B cell (primary cell): ENCODE measurements at regions not wholly inside any gene's neighbourhood (a gene's known extent, or its start where the extent isn't known, plus 50 kb on each side); places are given as distances from the start of the nearest gene placed in this dataset.

Experiments
- ATAC-seq: fragments of 200-7000 bp; cut with Tn5 transposase; one replicate; pipeline ENCODE4 v1.10.0; 2021; ENCODE audit warnings: low read depth, mild to moderate bottlenecking, moderate number of reproducible peaks, moderate library complexity
- CTCF ChIA-PET: fragments of 350-600 bp; sonication (Branson Sonifier 250); formaldehyde crosslinking; loops from one replicate; lab custom pipeline; 2021; ENCODE audit warnings: antibody characterized with exemption, inconsistent platforms; lab: Charles Lee
- POLR2A ChIA-PET: fragments of 350-600 bp; sonication (Branson Sonifier 250); formaldehyde crosslinking; loops from one replicate; lab custom pipeline; 2021; ENCODE audit warnings: antibody characterized with exemption; lab: Charles Lee
- DNase-seq: peaks from one replicate; pipeline ENCODE4 v3.0.0; 2013
- H2AFZ ChIP-seq: 2 replicates; pipeline ENCODE4 v1.6.1; 2012; ENCODE audit warnings: mild to moderate bottlenecking, low read depth, low read length; ENCODE audit not compliant: insufficient read depth, poor library complexity, severe bottlenecking
- H3K27ac ChIP-seq, 2 donors: 1 replicate in 1 of 2; 2 replicates in 1 of 2; pipeline ENCODE4 v1.5.1; 2012 to 2013; ENCODE audit warnings: low read length in 2 of 2, mild to moderate bottlenecking in 2 of 2, moderate library complexity in 1 of 2
- H3K27me3 ChIP-seq, 4 experiments: fragments of 200-600 bp in 1 of 4; sonication (generic) in 1 of 4; replicated peaks in 1 of 4; 1 replicate in 2 of 4; 2 replicates in 2 of 4; pipeline versions ENCODE4 v1.6.1 to v1.7.0; 2013 to 2016; ENCODE audit warnings: low read length in 3 of 4, mild to moderate bottlenecking in 2 of 4, mixed read lengths in 1 of 4, moderate library complexity in 1 of 4; ENCODE audit not compliant: insufficient read depth in 4 of 4, control insufficient read depth in 3 of 4; ENCODE audit errors: control extremely low read depth in 1 of 4
- H3K36me3 ChIP-seq, 2 experiments: replicated peaks in 1 of 2; 1 replicate in 1 of 2; 2 replicates in 1 of 2; pipeline versions ENCODE4 v1.6.1 to v1.7.1; 2013; ENCODE audit warnings: low read length in 1 of 2; ENCODE audit not compliant: insufficient read depth in 2 of 2, control insufficient read depth in 1 of 2; ENCODE audit errors: control extremely low read depth in 1 of 2, extremely low read depth in 1 of 2
- H3K4me1 ChIP-seq, 2 donors: fragments of 200-600 bp in 1 of 2; sonication (generic) in 1 of 2; 1 replicate in 1 of 2; 2 replicates in 1 of 2; pipeline versions ENCODE4 v1.5.1 to v1.6.1; 2013 to 2017; ENCODE audit warnings: low read length in 2 of 2; ENCODE audit not compliant: control insufficient read depth in 2 of 2, insufficient read depth in 2 of 2
- H3K4me2 ChIP-seq: replicated peaks from 2 replicates; pipeline ENCODE3; 2012; ENCODE audit warnings: mild to moderate bottlenecking, low read depth, low read length; ENCODE audit not compliant: poor library complexity, severe bottlenecking
- H3K4me3 ChIP-seq, 5 experiments: fragments of 200-600 bp in 1 of 5; sonication (generic) in 1 of 5; 1 replicate in 3 of 5; 2 replicates in 2 of 5; pipeline versions ENCODE4 v1.5.1 to v1.7.0; 2011 to 2016; ENCODE audit warnings: low read length in 4 of 5, mild to moderate bottlenecking in 4 of 5, low read depth in 2 of 5, control low read depth in 1 of 5, moderate library complexity in 1 of 5; ENCODE audit not compliant: insufficient read depth in 1 of 5; ENCODE audit errors: control extremely low read depth in 1 of 5, extremely low read depth in 1 of 5
- H3K79me2 ChIP-seq: fragments of 200-600 bp; sonication (generic); one replicate; pipeline ENCODE4 v1.6.0; 2016; ENCODE audit warnings: low read length; ENCODE audit not compliant: control insufficient read depth, insufficient read depth
- H3K9ac ChIP-seq: fragments of 200-600 bp; sonication (generic); 2 replicates; pipeline ENCODE4 v1.6.1; 2017; ENCODE audit warnings: mild to moderate bottlenecking, low read length, moderate library complexity
- H3K9me3 ChIP-seq, 3 donors: one replicate each; pipeline versions ENCODE4 v1.6.1 to v1.7.1; 2013; ENCODE audit warnings: low read length in 2 of 3; ENCODE audit not compliant: control insufficient read depth in 2 of 3, insufficient read depth in 1 of 3; ENCODE audit errors: control extremely low read depth in 1 of 3
- H4K20me1 ChIP-seq: 2 replicates; pipeline ENCODE4 v1.6.0; 2012; ENCODE audit warnings: mild to moderate bottlenecking, low read length; ENCODE audit not compliant: insufficient read depth, control insufficient read depth, poor library complexity, severe bottlenecking
- H3K27ac Mint-ChIP-seq: one replicate; pipeline ENCODE4 v1.8.0; 2021; ENCODE audit warnings: mixed read lengths
- H3K27me3 Mint-ChIP-seq: one replicate; pipeline ENCODE4 v1.8.0; 2021; ENCODE audit warnings: mixed read lengths
- H3K4me1 Mint-ChIP-seq: one replicate; pipeline ENCODE4 v1.8.0; 2021; ENCODE audit warnings: mixed read lengths
- H3K4me3 Mint-ChIP-seq: one replicate; pipeline ENCODE4 v1.8.0; 2021; ENCODE audit warnings: mixed read lengths
- H3K9me3 Mint-ChIP-seq: one replicate; pipeline ENCODE4 v1.8.0; 2022; ENCODE audit warnings: mixed read lengths; ENCODE audit not compliant: insufficient read depth
- EZH2 ChIP-seq: IDR thresholded peaks from 2 replicates; pipeline ENCODE4 v1.6.1; 2012; ENCODE audit warnings: borderline replicate concordance, low read depth, mild to moderate bottlenecking, moderate library complexity, low read length; ENCODE audit not compliant: insufficient read depth, poor library complexity, severe bottlenecking
- WGBS: methylation state at CpG from one replicate; pipeline ENCODE4 v1.1.5; 2013; ENCODE audit warnings: missing lambda C conversion rate; ENCODE audit not compliant: insufficient coverage; 5-methylcytosine and 5-hydroxymethylcytosine counted together
- intact Hi-C: fragments of 100-400 bp; cut with micrococcal nuclease; formaldehyde crosslinking; loops from one replicate; pipeline ENCODE4 v1.10.0; 2022
- TF ChIP-seq, protein P1 (sequence below): fragments of 200-600 bp; IDR thresholded peaks from one replicate; pipeline ENCODE4 v1.8.0; 2022; ENCODE audit warnings: antibody characterized with exemption, mild to moderate bottlenecking

- DNase-seq = no peak
- Histone ChIP-seq H3K79me2 (no peaks in the 10 kb centered on the region), H3K9ac (no peak overlapping the region), H3K27ac (no peak overlapping the region), H3K9me3 (no peaks in the 10 kb centered on the region), H2AFZ (no peak overlapping the region), H3K36me3 (no peaks in the 10 kb centered on the region), H4K20me1 (no peaks in the 10 kb centered on the region), H3K27me3 (no peaks in the 10 kb centered on the region), H3K4me1 (no peaks in the 10 kb centered on the region), H3K4me3 (no peak overlapping the region), H3K4me2 (no peak overlapping the region)
- Mint-ChIP-seq H3K4me1 (no peaks in the 10 kb centered on the region), H3K27me3 (peaks cover 9% of the 10 kb centered on the region), H3K9me3 (no peaks in the 10 kb centered on the region), H3K4me3 (no peak overlapping the region), H3K27ac (no peak overlapping the region)
- WGBS = 91% methylated on average over 9 of the region's 10 CpGs
- no peak for ATAC-seq
- intact Hi-C loops = no loop called here
- TF ChIP-seq EZH2 = no peak
- TF ChIP-seq, protein P1, sequence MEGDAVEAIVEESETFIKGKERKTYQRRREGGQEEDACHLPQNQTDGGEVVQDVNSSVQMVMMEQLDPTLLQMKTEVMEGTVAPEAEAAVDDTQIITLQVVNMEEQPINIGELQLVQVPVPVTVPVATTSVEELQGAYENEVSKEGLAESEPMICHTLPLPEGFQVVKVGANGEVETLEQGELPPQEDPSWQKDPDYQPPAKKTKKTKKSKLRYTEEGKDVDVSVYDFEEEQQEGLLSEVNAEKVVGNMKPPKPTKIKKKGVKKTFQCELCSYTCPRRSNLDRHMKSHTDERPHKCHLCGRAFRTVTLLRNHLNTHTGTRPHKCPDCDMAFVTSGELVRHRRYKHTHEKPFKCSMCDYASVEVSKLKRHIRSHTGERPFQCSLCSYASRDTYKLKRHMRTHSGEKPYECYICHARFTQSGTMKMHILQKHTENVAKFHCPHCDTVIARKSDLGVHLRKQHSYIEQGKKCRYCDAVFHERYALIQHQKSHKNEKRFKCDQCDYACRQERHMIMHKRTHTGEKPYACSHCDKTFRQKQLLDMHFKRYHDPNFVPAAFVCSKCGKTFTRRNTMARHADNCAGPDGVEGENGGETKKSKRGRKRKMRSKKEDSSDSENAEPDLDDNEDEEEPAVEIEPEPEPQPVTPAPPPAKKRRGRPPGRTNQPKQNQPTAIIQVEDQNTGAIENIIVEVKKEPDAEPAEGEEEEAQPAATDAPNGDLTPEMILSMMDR = no peak
- POLR2A ChIA-PET = no interaction called here
- CTCF ChIA-PET = no interaction called here
Measured at GRCh38 chr2:240195316-240195861, 54.9 kb upstream of the OTOS start.

GRCh38 chr2:240196716-240197461 lies 56.4 kb upstream of the OTOS start:
- no peak overlapping the region for H3K4me2 ChIP-seq
- H3K9ac ChIP-seq = no peak overlapping the region
- H3K27ac ChIP-seq = no peak overlapping the region
- ChIA-PET POLR2A (no interaction called here), CTCF (no interaction called here)
- DNase-seq = no peak
- TF ChIP-seq, protein P1 = no peak
- TF ChIP-seq EZH2 = no peak
- intact Hi-C loops = no loop called here
- H3K9me3 Mint-ChIP-seq = no peaks in the 10 kb centered on the region
- H4K20me1 ChIP-seq = no peaks in the 10 kb centered on the region
- WGBS = 95% methylated on average over 10 of the region's 10 CpGs
- no peaks in the 10 kb centered on the region for H3K79me2 ChIP-seq
- no peak overlapping the region for H3K4me3 ChIP-seq
- no peaks in the 10 kb centered on the region for H3K9me3 ChIP-seq
- no peaks in the 10 kb centered on the region for H3K36me3 ChIP-seq
- H3K27ac Mint-ChIP-seq = no peak overlapping the region
- H3K27me3 Mint-ChIP-seq = peaks cover 15% of the 10 kb centered on the region
- no peaks in the 10 kb centered on the region for H3K4me1 Mint-ChIP-seq
- no peak for ATAC-seq
- no peak overlapping the region for H2AFZ ChIP-seq
- no peak overlapping the region for H3K4me3 Mint-ChIP-seq
- no peaks in the 10 kb centered on the region for H3K27me3 ChIP-seq
- H3K4me1 ChIP-seq = no peaks in the 10 kb centered on the region
